ENCODE measurements at regions not wholly inside any gene's neighbourhood (a gene's known extent, or its start where the extent isn't known, plus 50 kb on each side); places are given as distances from the start of the nearest gene placed in this dataset.

DNA sequence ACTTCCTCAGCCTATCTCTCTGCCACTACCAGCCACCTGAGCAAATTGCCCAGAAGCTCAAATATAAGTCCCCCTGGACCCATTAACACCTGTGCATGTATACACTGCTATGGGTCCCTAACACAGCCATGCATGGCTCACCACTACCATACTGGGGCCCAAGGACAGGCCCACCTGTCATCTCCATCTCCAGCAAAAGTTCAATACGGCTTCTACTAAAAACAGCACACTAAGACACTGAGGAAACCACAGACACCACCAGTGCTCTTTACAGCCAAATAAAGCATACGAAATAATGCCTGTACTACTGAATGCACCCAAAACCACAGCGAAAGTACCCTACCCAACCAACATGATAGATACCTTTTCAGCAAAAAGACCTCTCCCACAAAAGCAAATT is 85.6 kb upstream of the GHR start:
- TF ChIP-seq, protein P1, sequence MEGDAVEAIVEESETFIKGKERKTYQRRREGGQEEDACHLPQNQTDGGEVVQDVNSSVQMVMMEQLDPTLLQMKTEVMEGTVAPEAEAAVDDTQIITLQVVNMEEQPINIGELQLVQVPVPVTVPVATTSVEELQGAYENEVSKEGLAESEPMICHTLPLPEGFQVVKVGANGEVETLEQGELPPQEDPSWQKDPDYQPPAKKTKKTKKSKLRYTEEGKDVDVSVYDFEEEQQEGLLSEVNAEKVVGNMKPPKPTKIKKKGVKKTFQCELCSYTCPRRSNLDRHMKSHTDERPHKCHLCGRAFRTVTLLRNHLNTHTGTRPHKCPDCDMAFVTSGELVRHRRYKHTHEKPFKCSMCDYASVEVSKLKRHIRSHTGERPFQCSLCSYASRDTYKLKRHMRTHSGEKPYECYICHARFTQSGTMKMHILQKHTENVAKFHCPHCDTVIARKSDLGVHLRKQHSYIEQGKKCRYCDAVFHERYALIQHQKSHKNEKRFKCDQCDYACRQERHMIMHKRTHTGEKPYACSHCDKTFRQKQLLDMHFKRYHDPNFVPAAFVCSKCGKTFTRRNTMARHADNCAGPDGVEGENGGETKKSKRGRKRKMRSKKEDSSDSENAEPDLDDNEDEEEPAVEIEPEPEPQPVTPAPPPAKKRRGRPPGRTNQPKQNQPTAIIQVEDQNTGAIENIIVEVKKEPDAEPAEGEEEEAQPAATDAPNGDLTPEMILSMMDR (IDR thresholded peaks at IDR 0.05; ENCODE audit: control extremely low read depth, extremely low read depth, low read depth, missing control alignments): no peak
- ChIA-PET POLR2A (no interaction called here), CTCF (no interaction called here)
- DNase-seq (ENCODE audit: extremely low spot score): no peak

DNA sequence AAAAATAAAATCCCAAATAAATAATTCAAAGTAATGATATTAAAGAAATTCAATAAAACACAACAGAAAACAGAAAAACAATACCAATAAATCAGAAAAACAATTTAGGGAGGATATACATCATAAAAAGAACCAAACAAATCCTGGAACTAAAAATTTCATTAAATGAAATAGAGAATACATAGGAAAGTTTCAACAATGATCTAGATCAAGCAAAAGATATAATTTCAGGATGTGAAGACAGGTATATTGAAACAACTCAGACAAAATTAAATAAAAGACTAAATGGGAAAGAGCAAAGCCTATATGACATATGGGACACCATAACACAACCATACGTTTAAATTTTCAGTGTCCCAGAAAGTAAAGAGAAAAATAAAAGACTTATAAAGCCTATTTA is 85.1 kb upstream of the GHR start:
- ChIA-PET POLR2A (no interaction called here), CTCF (no interaction called here)
- no peak for DNase-seq (ENCODE audit: extremely low spot score)
- TF ChIP-seq, protein P1 (IDR thresholded peaks at IDR 0.05; ENCODE audit: control extremely low read depth, extremely low read depth, low read depth, missing control alignments): no peak

DNA sequence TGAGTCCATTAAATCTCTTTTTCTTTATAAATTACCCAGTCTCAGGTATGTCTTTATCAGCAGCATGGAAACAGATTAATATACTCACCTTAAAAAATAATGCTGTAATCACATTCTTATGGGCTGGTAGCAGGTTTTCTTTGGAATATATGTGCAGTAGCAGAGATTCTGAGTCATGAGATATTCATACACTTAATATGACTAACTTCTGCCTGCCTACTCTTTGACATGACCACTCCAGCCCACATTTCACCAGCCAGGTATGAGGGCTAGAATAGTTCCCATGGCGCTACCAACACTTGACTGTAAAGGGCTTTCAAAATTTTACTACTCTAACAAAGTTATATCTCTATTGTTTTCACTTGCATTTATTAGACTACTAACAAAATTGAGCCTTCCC is 74.1 kb upstream of the GHR start:
- DNase-seq (ENCODE audit: extremely low spot score): no peak
- ChIA-PET CTCF (no interaction called here), POLR2A (no interaction called here)
- TF ChIP-seq, protein P1 (IDR thresholded peaks at IDR 0.05; ENCODE audit: control extremely low read depth, extremely low read depth, low read depth, missing control alignments): no peak

DNA sequence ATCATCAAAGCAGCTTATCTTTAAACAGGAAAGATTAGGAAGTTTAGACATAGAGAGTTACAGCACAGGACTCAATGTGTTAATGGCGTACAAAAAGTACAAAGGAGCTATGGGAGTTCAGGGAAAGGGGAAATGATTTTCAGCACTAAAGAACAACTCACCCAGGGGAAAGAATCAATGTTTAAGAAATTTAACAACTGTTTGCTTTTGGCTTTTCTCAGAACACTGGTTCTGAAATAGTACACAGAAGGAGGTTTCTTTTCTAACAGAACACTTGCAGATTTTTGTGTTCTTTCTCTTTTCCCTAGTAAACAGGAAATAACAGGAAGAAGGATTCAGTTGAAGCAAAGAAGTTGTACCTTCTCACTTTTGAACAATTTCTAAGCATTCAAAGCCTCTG is 71.3 kb upstream of the GHR start:
- CTCF ChIA-PET: no interaction called here
- TF ChIP-seq, protein P1 (IDR thresholded peaks at IDR 0.05; ENCODE audit: control extremely low read depth, extremely low read depth, low read depth, missing control alignments): no peak
- no peak for DNase-seq (ENCODE audit: extremely low spot score)
- POLR2A ChIA-PET: no interaction called here

DNA sequence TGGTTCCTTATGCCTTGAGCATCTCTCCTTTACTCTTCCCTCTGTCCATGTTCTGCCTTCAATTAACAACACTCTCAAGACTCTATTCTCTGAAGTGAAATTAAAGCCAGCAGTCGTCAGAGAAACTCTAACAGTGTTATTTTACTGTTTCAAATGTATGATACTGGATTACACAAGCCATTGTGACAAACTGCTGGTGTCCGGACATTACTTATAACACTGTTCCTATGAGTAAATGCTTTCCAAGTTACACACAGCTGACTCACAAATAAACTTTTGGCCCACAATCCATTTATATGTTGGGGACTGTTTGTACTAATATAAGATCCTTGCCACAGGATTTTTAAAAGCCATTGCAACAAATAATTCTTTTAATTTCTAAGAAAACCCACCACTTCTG is 63.2 kb upstream of the GHR start:
- ChIA-PET POLR2A (no interaction called here), CTCF (interaction anchor here (1.6 kb wide), 1 partner anchor 9 kb away, joined by 3 read pairs; no protein-coding TSS in a partner anchor)
- no peak for DNase-seq (ENCODE audit: extremely low spot score)
- TF ChIP-seq, protein P1 (IDR thresholded peaks at IDR 0.05; ENCODE audit: control extremely low read depth, extremely low read depth, low read depth, missing control alignments): no peak

DNA sequence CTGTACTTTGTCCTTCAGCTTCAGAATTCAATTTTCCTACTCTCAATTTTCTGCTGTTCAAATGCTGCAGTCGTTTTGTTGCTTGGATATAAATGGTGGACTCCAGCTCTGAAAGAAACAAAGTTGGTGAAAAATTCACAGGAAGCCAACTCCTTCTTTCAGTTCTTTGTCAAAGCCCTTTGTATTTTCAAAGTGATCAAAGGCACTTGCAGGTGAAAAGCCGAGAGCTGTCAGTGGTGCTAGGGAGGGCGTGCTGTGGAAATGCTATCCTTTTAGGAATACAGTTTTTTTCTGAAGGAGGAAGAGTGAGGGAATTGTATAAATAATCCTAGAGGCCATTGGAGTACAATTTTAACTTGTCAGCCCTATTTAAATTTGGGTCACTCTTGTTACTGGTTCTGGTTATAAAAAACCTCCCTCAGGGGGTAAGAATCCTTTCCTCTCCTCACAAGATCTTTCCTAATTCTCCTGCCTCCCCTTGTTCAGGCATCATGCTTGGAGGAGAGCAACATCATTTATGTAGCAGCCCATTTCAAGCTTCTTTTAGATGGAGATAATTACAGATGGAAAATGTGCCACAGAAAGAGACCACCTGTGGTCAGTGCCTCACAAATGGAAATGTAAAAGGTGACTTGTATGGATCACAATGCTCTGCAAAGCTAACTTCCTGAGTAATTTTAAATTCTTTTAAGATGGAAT is 62.5 kb upstream of the GHR start:
- ChIA-PET POLR2A (no interaction called here), CTCF (interaction anchor here (1.6 kb wide), 1 partner anchor 9 kb away, joined by 3 read pairs; no protein-coding TSS in a partner anchor)
- no peak for DNase-seq (ENCODE audit: extremely low spot score)
- TF ChIP-seq, protein P1 (IDR thresholded peaks at IDR 0.05; ENCODE audit: control extremely low read depth, extremely low read depth, low read depth, missing control alignments): no peak

Data from GM10248 (cell line).